Psoas muscle (tissue), 7 donors: ENCODE measurements at regions not wholly inside any gene's neighbourhood (a gene's known extent, or its start where the extent isn't known, plus 50 kb on each side); places are given as distances from the start of the nearest gene placed in this dataset.
A peak's percentile ranks its signal among the peaks of the same experiment; 100 is the strongest.

Source experiments
- ATAC-seq, 4 donors: fragments of 200-7000 bp; cut with Tn5 transposase; one replicate each; pipeline ENCODE4 v1.9.1; 2020; ENCODE audit warnings: moderate library complexity in 3 of 4, mild to moderate bottlenecking in 2 of 4
- DNase-seq, 2 donors: peaks; one replicate each; pipeline ENCODE4 v3.0.0-alpha.2; 2020
- H3K27ac ChIP-seq: fragments of 200-600 bp; one replicate; pipeline ENCODE4 v1.8.0; 2022
- H3K27me3 ChIP-seq, 3 donors: fragments of 200-600 bp in 1 of 3; one replicate each; pipeline versions ENCODE4 v1.6.1 to v1.8.0; 2013 to 2022; ENCODE audit warnings: low read length in 2 of 3, mild to moderate bottlenecking in 2 of 3, moderate library complexity in 1 of 3; ENCODE audit not compliant: insufficient read depth in 3 of 3
- H3K36me3 ChIP-seq, 2 donors: fragments of 200-600 bp in 1 of 2; one replicate each; pipeline versions ENCODE4 v1.6.1 to v1.8.0; 2013 to 2022; ENCODE audit warnings: low read depth in 1 of 2, mild to moderate bottlenecking in 1 of 2, moderate library complexity in 1 of 2; ENCODE audit not compliant: insufficient read depth in 1 of 2
- H3K4me1 ChIP-seq: fragments of 200-600 bp; one replicate; pipeline ENCODE4 v1.8.0; 2022
- H3K4me3 ChIP-seq: fragments of 200-600 bp; one replicate; pipeline ENCODE4 v1.8.0; 2022; ENCODE audit warnings: mild to moderate bottlenecking
- H3K9me3 ChIP-seq: fragments of 200-600 bp; one replicate; pipeline ENCODE4 v1.8.0; 2022
- WGBS, 3 donors: extraction: QIAGEN DNeasy Blood & Tissue Kit; methylation state at CpG; one replicate each; pipeline versions ENCODE4 v1.1.6 to v1.1.7; 2013; 5-methylcytosine and 5-hydroxymethylcytosine counted together
- intact Hi-C, 2 donors: fragments of 100-400 bp; cut with DNase I; formaldehyde crosslinking; loops; one replicate each; pipeline versions ENCODE4 v1.11.0 to v1.14.2; 2022
- TF ChIP-seq, protein P1 (sequence below): fragments of 200-600 bp; IDR thresholded peaks from one replicate; pipeline ENCODE4 v1.8.0; 2022; ENCODE audit warnings: antibody characterized with exemption
- donor health status: healthy with polysubstance abuse.
- donor health status: DM: no; HTN: no; CAD: no; lungs with moderate emphysema.
- donor health status: Bipolar disorder and iron deficiency.
- donor health status: healthy.
- donor health status: DM: yes; HTN: yes; CAD: no.
- donor health status: DM: no; HTN: no; CAD: no.
- donor health status: DM: yes; HTN: yes; CAD: no.

GRCh38 chr22:27635852-27636251, 165.7 kb downstream of the MN1 start:
- Histone ChIP-seq H3K27me3 (no peaks in the 10 kb centered on the region), H3K27ac (peak overlapping the region; percentile 97), H3K9me3 (no peaks in the 10 kb centered on the region), H3K36me3 (no peaks in the 10 kb centered on the region), H3K4me3 (no peak overlapping the region), H3K4me1 (peaks cover 45% of the 10 kb centered on the region)
- ATAC-seq (no peak), DNase-seq (no peak)
- TF ChIP-seq, protein P1, sequence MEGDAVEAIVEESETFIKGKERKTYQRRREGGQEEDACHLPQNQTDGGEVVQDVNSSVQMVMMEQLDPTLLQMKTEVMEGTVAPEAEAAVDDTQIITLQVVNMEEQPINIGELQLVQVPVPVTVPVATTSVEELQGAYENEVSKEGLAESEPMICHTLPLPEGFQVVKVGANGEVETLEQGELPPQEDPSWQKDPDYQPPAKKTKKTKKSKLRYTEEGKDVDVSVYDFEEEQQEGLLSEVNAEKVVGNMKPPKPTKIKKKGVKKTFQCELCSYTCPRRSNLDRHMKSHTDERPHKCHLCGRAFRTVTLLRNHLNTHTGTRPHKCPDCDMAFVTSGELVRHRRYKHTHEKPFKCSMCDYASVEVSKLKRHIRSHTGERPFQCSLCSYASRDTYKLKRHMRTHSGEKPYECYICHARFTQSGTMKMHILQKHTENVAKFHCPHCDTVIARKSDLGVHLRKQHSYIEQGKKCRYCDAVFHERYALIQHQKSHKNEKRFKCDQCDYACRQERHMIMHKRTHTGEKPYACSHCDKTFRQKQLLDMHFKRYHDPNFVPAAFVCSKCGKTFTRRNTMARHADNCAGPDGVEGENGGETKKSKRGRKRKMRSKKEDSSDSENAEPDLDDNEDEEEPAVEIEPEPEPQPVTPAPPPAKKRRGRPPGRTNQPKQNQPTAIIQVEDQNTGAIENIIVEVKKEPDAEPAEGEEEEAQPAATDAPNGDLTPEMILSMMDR, result no peak
- 84 to 87% (median 84%) methylated on average over 6 of the region's 6 CpGs for WGBS, 3 donors
- intact Hi-C loops, result loop anchor here (5.0 kb wide), 2 partner anchors 161 to 166 kb away; partner anchors contain the start of gene MN1 (in 1 of the 2)

GRCh38 chr22:27636716-27637508, 164.6 kb downstream of the MN1 start:
- H3K36me3 ChIP-seq, result no peaks in the 10 kb centered on the region
- peak overlapping the region; percentile 97 for H3K27ac ChIP-seq
- H3K4me1 ChIP-seq, result peaks cover 53% of the 10 kb centered on the region
- no peaks in the 10 kb centered on the region for H3K27me3 ChIP-seq
- TF ChIP-seq, protein P1, result no peak
- DNase-seq (peak; percentile 70 to 92), ATAC-seq (peak; percentile 83 to 87 (median 86))
- no peak overlapping the region for H3K4me3 ChIP-seq
- WGBS, 3 donors, result 22 to 34% (median 27%) methylated on average over 10 of the region's 10 CpGs
- H3K9me3 ChIP-seq, result no peaks in the 10 kb centered on the region
- intact Hi-C loops, result loop anchor here (5.0 kb wide), 2 partner anchors 160 to 165 kb away; partner anchors contain the start of gene MN1 (in 1 of the 2)

GRCh38 chr22:27637604-27638003, 164.0 kb downstream of the MN1 start:
- Histone ChIP-seq H3K27ac (peak overlapping the region; percentile 97), H3K27me3 (no peaks in the 10 kb centered on the region), H3K4me3 (no peak overlapping the region), H3K4me1 (peaks cover 59% of the 10 kb centered on the region), H3K36me3 (no peaks in the 10 kb centered on the region), H3K9me3 (no peaks in the 10 kb centered on the region)
- ATAC-seq (no peak), DNase-seq (no peak)
- 28 to 33% (median 29%) methylated on average over 3 of the region's 3 CpGs for WGBS, 3 donors
- intact Hi-C loops, result loop anchor here (5.0 kb wide), 2 partner anchors 160 to 165 kb away; partner anchors contain the start of gene MN1 (in 1 of the 2)
- TF ChIP-seq, protein P1, result no peak

- WGBS, 3 donors, result 70 to 75% (median 70%) methylated on average over 25 of the region's 25 CpGs
- no peak for DNase-seq
- intact Hi-C loops, result loop anchor here (5.0 kb wide), 2 partner anchors 159 to 164 kb away; partner anchors contain the start of gene MN1 (in 1 of the 2)
- no peaks in the 10 kb centered on the region for H3K27me3 ChIP-seq
- ATAC-seq, result no peak
- no peaks in the 10 kb centered on the region for H3K9me3 ChIP-seq
- no peaks in the 10 kb centered on the region for H3K36me3 ChIP-seq
- H3K4me3 ChIP-seq, result no peak overlapping the region
- TF ChIP-seq, protein P1, result no peak
- peak overlapping the region; percentile 97 for H3K27ac ChIP-seq
- peaks cover 63% of the 10 kb centered on the region for H3K4me1 ChIP-seq
Observed at GRCh38 chr22:27638329-27639233, 163.0 kb downstream of the MN1 start.
